Amniotic epithelial cell (primary cell): ENCODE measurements at regions not wholly inside any gene's neighbourhood (a gene's known extent, or its start where the extent isn't known, plus 50 kb on each side); places are given as distances from the start of the nearest gene placed in this dataset.
"Not testable (repeated sequence)": the region's sequence is repeated elsewhere in the genome, so short reads cannot be mapped to it uniquely, and the experiment has no call there.

ENCODE experiments used
- DNase-seq: peaks from one replicate; pipeline ENCODE4 v3.0.0-alpha.2; 2010; ENCODE audit warnings: low read depth

- DNase-seq: no peak
Observed at GRCh38 chr7:54390565-54390964, 151.6 kb upstream of the VSTM2A start.

- DNase-seq: no peak
Observed at GRCh38 chr7:54392935-54393334, 149.2 kb upstream of the VSTM2A start.

- DNase-seq: no peak
Observed at GRCh38 chr7:54394834-54395233, 147.3 kb upstream of the VSTM2A start.

- no peak for DNase-seq
Observed at GRCh38 chr7:54397836-54398612, 144.2 kb upstream of the VSTM2A start.

- DNase-seq: no peak
Observed at GRCh38 chr7:54398863-54399262, 143.3 kb upstream of the VSTM2A start.

- no peak for DNase-seq
Observed at GRCh38 chr7:54409917-54410316, 132.3 kb upstream of the VSTM2A start.

GRCh38 chr7:54416678-54417077 lies 125.5 kb upstream of the VSTM2A start:
- no peak for DNase-seq

- DNase-seq: no peak
Observed at GRCh38 chr7:54419209-54419608, 123.0 kb upstream of the VSTM2A start.

GRCh38 chr7:54426406-54426805 lies 115.8 kb upstream of the VSTM2A start:
- no peak for DNase-seq

- no peak for DNase-seq
Observed at GRCh38 chr7:54429111-54429510, 113.1 kb upstream of the VSTM2A start.

GRCh38 chr7:54439391-54439790 lies 102.8 kb upstream of the VSTM2A start:
- DNase-seq: no peak

GRCh38 chr7:54444046-54444686 lies 98.0 kb upstream of the VSTM2A start:
- DNase-seq: not testable (repeated sequence)

GRCh38 chr7:54453168-54453567 lies 89.0 kb upstream of the VSTM2A start:
- DNase-seq: not testable (repeated sequence)

GRCh38 chr7:54454700-54455099 lies 87.5 kb upstream of the VSTM2A start:
- DNase-seq: not testable (repeated sequence)

GRCh38 chr7:54465095-54465494 lies 77.1 kb upstream of the VSTM2A start:
- DNase-seq: no peak

GRCh38 chr7:54469740-54470139 lies 72.4 kb upstream of the VSTM2A start:
- no peak for DNase-seq

- no peak for DNase-seq
Observed at GRCh38 chr7:54476609-54477008, 65.6 kb upstream of the VSTM2A start.

- no peak for DNase-seq
Observed at GRCh38 chr7:54477083-54477482, 65.1 kb upstream of the VSTM2A start.

- DNase-seq: no peak
Observed at GRCh38 chr7:54483523-54483922, 58.7 kb upstream of the VSTM2A start.

- no peak for DNase-seq
Observed at GRCh38 chr7:54485044-54485443, 57.1 kb upstream of the VSTM2A start.
